Thyroid gland (tissue), 4 donors: ENCODE measurements at regions not wholly inside any gene's neighbourhood (a gene's known extent, or its start where the extent isn't known, plus 50 kb on each side); places are given as distances from the start of the nearest gene placed in this dataset.
"Not testable (repeated sequence)": the region's sequence is repeated elsewhere in the genome, so short reads cannot be mapped to it uniquely, and the experiment has no call there.

ENCODE experiments used
- POLR2A ChIP-seq, 2 donors: fragments of 450-650 bp; IDR thresholded peaks; one replicate each; pipeline ENCODE4 v1.6.1; 2017; ENCODE audit warnings: antibody characterized with exemption in 2 of 2, mild to moderate bottlenecking in 2 of 2, moderate library complexity in 1 of 2
- TF ChIP-seq, protein P1 (sequence below), 6 experiments: fragments of 200-600 bp in 3 of 6; fragments of 450-650 bp in 3 of 6; sonication (generic) in 3 of 6; IDR thresholded peaks; one replicate each; pipeline ENCODE4 v1.5.1; 2016 to 2019; ENCODE audit warnings: antibody characterized with exemption in 6 of 6, mild to moderate bottlenecking in 2 of 6, inconsistent platforms in 1 of 6, moderate library complexity in 1 of 6

DNA sequence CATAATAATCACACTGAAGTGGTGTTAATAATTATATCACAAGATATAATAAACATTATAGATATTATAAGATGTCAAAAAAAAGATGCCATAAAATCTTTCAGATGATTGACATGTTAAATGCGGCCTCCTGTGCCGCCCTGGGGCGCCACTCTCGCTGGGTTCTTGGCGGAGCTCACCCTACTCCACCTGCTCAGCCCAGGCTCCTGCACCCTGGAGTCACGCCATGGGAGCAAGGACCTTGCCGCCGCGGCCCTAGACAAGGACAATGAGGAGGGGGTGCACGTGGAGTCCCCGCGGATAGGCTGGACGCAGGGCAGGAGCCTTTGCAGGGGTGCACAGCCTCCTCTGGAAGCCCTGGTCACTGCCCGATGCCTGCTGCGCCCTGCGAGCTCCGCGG is 77.5 kb upstream of the ZNF337 start:
- TF ChIP-seq, protein P1, sequence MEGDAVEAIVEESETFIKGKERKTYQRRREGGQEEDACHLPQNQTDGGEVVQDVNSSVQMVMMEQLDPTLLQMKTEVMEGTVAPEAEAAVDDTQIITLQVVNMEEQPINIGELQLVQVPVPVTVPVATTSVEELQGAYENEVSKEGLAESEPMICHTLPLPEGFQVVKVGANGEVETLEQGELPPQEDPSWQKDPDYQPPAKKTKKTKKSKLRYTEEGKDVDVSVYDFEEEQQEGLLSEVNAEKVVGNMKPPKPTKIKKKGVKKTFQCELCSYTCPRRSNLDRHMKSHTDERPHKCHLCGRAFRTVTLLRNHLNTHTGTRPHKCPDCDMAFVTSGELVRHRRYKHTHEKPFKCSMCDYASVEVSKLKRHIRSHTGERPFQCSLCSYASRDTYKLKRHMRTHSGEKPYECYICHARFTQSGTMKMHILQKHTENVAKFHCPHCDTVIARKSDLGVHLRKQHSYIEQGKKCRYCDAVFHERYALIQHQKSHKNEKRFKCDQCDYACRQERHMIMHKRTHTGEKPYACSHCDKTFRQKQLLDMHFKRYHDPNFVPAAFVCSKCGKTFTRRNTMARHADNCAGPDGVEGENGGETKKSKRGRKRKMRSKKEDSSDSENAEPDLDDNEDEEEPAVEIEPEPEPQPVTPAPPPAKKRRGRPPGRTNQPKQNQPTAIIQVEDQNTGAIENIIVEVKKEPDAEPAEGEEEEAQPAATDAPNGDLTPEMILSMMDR (IDR thresholded peaks at IDR 0.05): not testable (repeated sequence)
- TF ChIP-seq POLR2A (IDR thresholded peaks at IDR 0.05): not testable (repeated sequence)
